Skeletal muscle tissue (tissue), 3 donors: ENCODE measurements at regions not wholly inside any gene's neighbourhood (a gene's known extent, or its start where the extent isn't known, plus 50 kb on each side); places are given as distances from the start of the nearest gene placed in this dataset.
"Not testable (repeated sequence)": the region's sequence is repeated elsewhere in the genome, so short reads cannot be mapped to it uniquely, and the experiment has no call there.

Experiments used
- H3K27ac ChIP-seq: one replicate; pipeline ENCODE4 v1.7.0; 2013; ENCODE audit warnings: mild to moderate bottlenecking, low read depth, low read length, inconsistent platforms
- H3K27me3 ChIP-seq, 3 donors: one replicate each; pipeline ENCODE4 v1.7.0; 2013; ENCODE audit warnings: low read length in 3 of 3; ENCODE audit not compliant: control insufficient read depth in 3 of 3, insufficient read depth in 3 of 3
- H3K36me3 ChIP-seq, 3 donors: one replicate each; pipeline ENCODE4 v1.7.0; 2013; ENCODE audit warnings: low read length in 3 of 3; ENCODE audit not compliant: control insufficient read depth in 3 of 3, insufficient read depth in 3 of 3
- H3K4me1 ChIP-seq, 3 donors: one replicate each; pipeline ENCODE4 v1.7.0; 2013; ENCODE audit warnings: low read length in 3 of 3, mild to moderate bottlenecking in 3 of 3; ENCODE audit not compliant: control insufficient read depth in 3 of 3, insufficient read depth in 3 of 3
- H3K4me3 ChIP-seq, 3 donors: one replicate each; pipeline ENCODE4 v1.7.0; 2013; ENCODE audit warnings: low read length in 3 of 3
- H3K9ac ChIP-seq, 3 donors: one replicate each; pipeline ENCODE4 v1.7.0; 2013; ENCODE audit warnings: low read length in 3 of 3, mild to moderate bottlenecking in 3 of 3, moderate library complexity in 2 of 3, low read depth in 1 of 3
- H3K9me3 ChIP-seq, 3 donors: one replicate each; pipeline ENCODE4 v1.7.0; 2013; ENCODE audit warnings: low read length in 3 of 3; ENCODE audit not compliant: control insufficient read depth in 3 of 3
- donor health status: Osteomylitis.

- Histone ChIP-seq H3K27ac (no peak overlapping the region), H3K4me1 (no peaks in the 10 kb centered on the region), H3K27me3 (no peaks in the 10 kb centered on the region), H3K9ac (no peak overlapping the region), H3K36me3 (no peaks in the 10 kb centered on the region), H3K4me3 (no peak overlapping the region), H3K9me3 (peaks cover 0 to 2% (median 0%) of the 10 kb centered on the region in 3 donors)
Measured at GRCh38 chr13:58712191-58712590, 1080.6 kb downstream of the PCDH17 start.

- H3K36me3 ChIP-seq, result not testable (repeated sequence)
Measured at GRCh38 chr13:58714016-58714415, 1082.5 kb downstream of the PCDH17 start.

GRCh38 chr13:58721273-58721672 lies 1089.7 kb downstream of the PCDH17 start:
- Histone ChIP-seq H3K27ac (no peak overlapping the region), H3K4me3 (no peak overlapping the region), H3K9ac (no peak overlapping the region), H3K4me1 (no peaks in the 10 kb centered on the region), H3K27me3 (no peaks in the 10 kb centered on the region), H3K36me3 (no peaks in the 10 kb centered on the region), H3K9me3 (no peaks in the 10 kb centered on the region)

More at GRCh38 chr13:58714016-58714415, 1082.5 kb downstream of the PCDH17 start:
- not testable (repeated sequence) for H3K9me3 ChIP-seq, H3K4me3 ChIP-seq, H3K27ac ChIP-seq, H3K27me3 ChIP-seq, H3K9ac ChIP-seq, H3K4me1 ChIP-seq

- H3K4me3 ChIP-seq, result no peak overlapping the region
- H3K9ac ChIP-seq, result no peak overlapping the region
- no peaks in the 10 kb centered on the region for H3K4me1 ChIP-seq
- H3K27me3 ChIP-seq, result no peaks in the 10 kb centered on the region
- no peaks in the 10 kb centered on the region for H3K36me3 ChIP-seq
- no peak overlapping the region for H3K27ac ChIP-seq
- no peaks in the 10 kb centered on the region for H3K9me3 ChIP-seq
Measured at GRCh38 chr13:58728126-58728525, 1096.6 kb downstream of the PCDH17 start.

GRCh38 chr13:58729361-58729760 lies 1097.8 kb downstream of the PCDH17 start:
- no peaks in the 10 kb centered on the region for H3K4me1 ChIP-seq
- no peaks in the 10 kb centered on the region for H3K27me3 ChIP-seq
- no peak overlapping the region for H3K4me3 ChIP-seq
- H3K9me3 ChIP-seq, result no peaks in the 10 kb centered on the region
- no peak overlapping the region for H3K9ac ChIP-seq
- no peaks in the 10 kb centered on the region for H3K36me3 ChIP-seq
- no peak overlapping the region for H3K27ac ChIP-seq

- no peaks in the 10 kb centered on the region for H3K36me3 ChIP-seq
- H3K4me1 ChIP-seq, result no peaks in the 10 kb centered on the region
- no peaks in the 10 kb centered on the region for H3K9me3 ChIP-seq
- no peak overlapping the region for H3K9ac ChIP-seq
- H3K27me3 ChIP-seq, result no peaks in the 10 kb centered on the region
- H3K4me3 ChIP-seq, result no peak overlapping the region
- H3K27ac ChIP-seq, result no peak overlapping the region
Measured at GRCh38 chr13:58744686-58745085, 1113.1 kb downstream of the PCDH17 start.

GRCh38 chr13:58767566-58767965 lies 1136.0 kb downstream of the PCDH17 start:
- Histone ChIP-seq H3K4me3 (no peak overlapping the region), H3K9me3 (no peaks in the 10 kb centered on the region), H3K27me3 (no peaks in the 10 kb centered on the region), H3K36me3 (no peaks in the 10 kb centered on the region), H3K27ac (no peak overlapping the region), H3K4me1 (no peaks in the 10 kb centered on the region), H3K9ac (no peak overlapping the region)

GRCh38 chr13:58773280-58773859 lies 1141.8 kb downstream of the PCDH17 start:
- no peaks in the 10 kb centered on the region for H3K4me1 ChIP-seq
- no peak overlapping the region for H3K27ac ChIP-seq
- H3K9me3 ChIP-seq, result no peaks in the 10 kb centered on the region
- H3K36me3 ChIP-seq, result no peaks in the 10 kb centered on the region
- no peak overlapping the region for H3K9ac ChIP-seq
- H3K4me3 ChIP-seq, result no peak overlapping the region
- no peaks in the 10 kb centered on the region for H3K27me3 ChIP-seq

GRCh38 chr13:58782736-58783135 lies 1151.2 kb downstream of the PCDH17 start:
- Histone ChIP-seq H3K9me3 (no peaks in the 10 kb centered on the region), H3K9ac (no peak overlapping the region), H3K4me3 (no peak overlapping the region), H3K36me3 (no peaks in the 10 kb centered on the region), H3K27ac (no peak overlapping the region), H3K4me1 (no peaks in the 10 kb centered on the region), H3K27me3 (no peaks in the 10 kb centered on the region)

- Histone ChIP-seq H3K27ac (no peak overlapping the region), H3K36me3 (no peaks in the 10 kb centered on the region), H3K4me3 (no peak overlapping the region), H3K9ac (no peak overlapping the region), H3K9me3 (no peaks in the 10 kb centered on the region), H3K4me1 (no peaks in the 10 kb centered on the region), H3K27me3 (no peaks in the 10 kb centered on the region)
Measured at GRCh38 chr13:58792854-58793253, 1161.3 kb downstream of the PCDH17 start.

GRCh38 chr13:58795715-58796114 lies 1164.2 kb downstream of the PCDH17 start:
- Histone ChIP-seq H3K27ac (no peak overlapping the region), H3K4me1 (no peaks in the 10 kb centered on the region), H3K9ac (no peak overlapping the region), H3K4me3 (no peak overlapping the region), H3K36me3 (no peaks in the 10 kb centered on the region), H3K9me3 (no peaks in the 10 kb centered on the region), H3K27me3 (no peaks in the 10 kb centered on the region)
